Peyer's patch (tissue), 4 donors: ENCODE measurements at regions not wholly inside any gene's neighbourhood (a gene's known extent, or its start where the extent isn't known, plus 50 kb on each side); places are given as distances from the start of the nearest gene placed in this dataset.

ENCODE experiments used
- CTCF ChIP-seq, 6 experiments: fragments of 450-650 bp in 4 of 6; fragments of 200-600 bp in 2 of 6; sonication (generic) in 1 of 6; IDR thresholded peaks; one replicate each; pipeline ENCODE4 v1.5.1; 2017 to 2019; ENCODE audit warnings: antibody characterized with exemption in 6 of 6, mild to moderate bottlenecking in 3 of 6, moderate library complexity in 1 of 6
- POLR2A ChIP-seq, 2 donors: fragments of 450-650 bp; IDR thresholded peaks; one replicate each; pipeline ENCODE4 v1.5.1; 2017; ENCODE audit warnings: antibody characterized with exemption in 2 of 2, mild to moderate bottlenecking in 2 of 2, moderate library complexity in 2 of 2

- TF ChIP-seq CTCF (IDR thresholded peaks at IDR 0.05) = no peak
- TF ChIP-seq POLR2A (IDR thresholded peaks at IDR 0.05) = no peak
These were observed 201.2 kb upstream of the KLF12 start for GRCh38 chr13:74335370-74335769.
